ENCODE measurements at regions not wholly inside any gene's neighbourhood (a gene's known extent, or its start where the extent isn't known, plus 50 kb on each side); places are given as distances from the start of the nearest gene placed in this dataset.

GRCh38 chr9:73845954-73846690 lies 651.0 kb upstream of the RORB start:
- TF ChIP-seq MAZ (IDR thresholded peaks at IDR 0.05; ENCODE audit: borderline replicate concordance, low read depth, low read length) (no peak), POLR2A (IDR thresholded peaks at IDR 0.05; ENCODE audit: low read depth, low read length) (no peak), ELK1 (IDR thresholded peaks at IDR 0.05; ENCODE audit: borderline replicate concordance, low read depth, low read length) (no peak), CHD1 (IDR thresholded peaks at IDR 0.05; ENCODE audit: low read depth, low read length) (no peak), CTCF (conservative IDR thresholded peaks at IDR 0.05; ENCODE audit: low read depth, low read length) (no peak), RFX5 (IDR thresholded peaks at IDR 0.05; ENCODE audit: low read depth, low read length) (no peak), MXI1 (IDR thresholded peaks at IDR 0.05; ENCODE audit: borderline replicate concordance, low read depth, low read length) (no peak), BHLHE40 (IDR thresholded peaks at IDR 0.05; ENCODE audit: low read depth, low read length) (no peak), CEBPB (IDR thresholded peaks at IDR 0.05; ENCODE audit: low read depth, low read length) (no peak), SMC3 (IDR thresholded peaks at IDR 0.05; ENCODE audit: low read depth, low read length) (no peak), USF2 (IDR thresholded peaks at IDR 0.05; ENCODE audit: low read depth, low read length) (no peak), RAD21 (IDR thresholded peaks at IDR 0.05; ENCODE audit: low read length) (no peak), MAFK (IDR thresholded peaks at IDR 0.05; ENCODE audit: low read depth, low read length) (no peak), NFE2L2 (IDR thresholded peaks at IDR 0.05; ENCODE audit: low read depth, low read length) (no peak), RCOR1 (IDR thresholded peaks at IDR 0.05; ENCODE audit: insufficient replicate concordance, low read length) (no peak), FOS (IDR thresholded peaks at IDR 0.05; ENCODE audit: low read depth, low read length) (no peak)
- no peak overlapping the region for H3K18ac ChIP-seq (ENCODE audit: low read depth, low read length)
- no peak overlapping the region for H3K4me2 ChIP-seq (ENCODE audit: low read depth, low read length)
- no peaks in the 10 kb centered on the region for H3K79me1 ChIP-seq (ENCODE audit: low read depth in 1 of 2, low read length in 2 of 2)
- H2BK120ac ChIP-seq (ENCODE audit: low read depth, low read length): no peak overlapping the region
- H2BK20ac ChIP-seq (ENCODE audit: low read depth, low read length): no peak overlapping the region
- H3K36me3 ChIP-seq (ENCODE audit: control insufficient read depth, insufficient read depth, low read length): no peaks in the 10 kb centered on the region
- no peak overlapping the region for H2AK9ac ChIP-seq (replicated peaks; ENCODE audit: low read depth, low read length, poor library complexity)
- ATAC-seq (ENCODE audit: low read depth): no peak
- H3K14ac ChIP-seq (replicated peaks; ENCODE audit: low read depth, low read length): no peak overlapping the region
- no peak overlapping the region for H2AK5ac ChIP-seq (ENCODE audit: low read depth, low read length)
- no peaks in the 10 kb centered on the region for H4K20me1 ChIP-seq (ENCODE audit: insufficient read depth, low read length)
- H2BK15ac ChIP-seq (ENCODE audit: low read depth, low read length): no peak overlapping the region
- no peaks in the 10 kb centered on the region for H3K4me1 ChIP-seq (ENCODE audit: control insufficient read depth, insufficient read depth, low read length)
- ChIA-PET CTCF (no interaction called here), POLR2A (ENCODE audit: unreplicated experiment) (no interaction called here)
- no peak overlapping the region for H3K9ac ChIP-seq (ENCODE audit: low read depth, low read length)
- intact Hi-C loops (cut with micrococcal nuclease): no loop called here
- 58% methylated on average over 2 of the region's 7 CpGs; no CpG with 5 or more reads in 1 of the 2 experiments for WGBS, 2 experiments (ENCODE audit: extremely low coverage in 2 of 2, insufficient read length in 1 of 2)
- no peaks in the 10 kb centered on the region for H3K9me1 ChIP-seq (ENCODE audit: insufficient read depth, low read length)
- no peak overlapping the region for H3K27ac ChIP-seq (ENCODE audit: insufficient read depth, low read length)
- dilution Hi-C loops (cut with HindIII; ENCODE audit: low sequenced_read_pairs, unreplicated experiment): no loop called here
- no peaks in the 10 kb centered on the region; the same call in 1 of the 2 replicates for H3K9me3 ChIP-seq (ENCODE audit: control insufficient read depth, insufficient read depth, low read length)
- H3K56ac ChIP-seq (ENCODE audit: extremely low read depth, insufficient read depth, low read length): no peak overlapping the region
- H4K8ac ChIP-seq (ENCODE audit: low read depth in 2 of 2, low read length in 2 of 2): no peak overlapping the region
- H4K5ac ChIP-seq (ENCODE audit: low read depth, low read length): no peak overlapping the region
- in situ Hi-C loops (cut with MboI; ENCODE audit: low sequenced_read_pairs): no loop called here
- no peak for DNase-seq
- no TSS peak for BruUV-seq (replicated peaks)
- H3K4ac ChIP-seq (ENCODE audit: low read depth, low read length): no peak overlapping the region
- no peak overlapping the region for H2AFZ ChIP-seq (replicated peaks; ENCODE audit: low read length, poor library complexity)
- H3K23ac ChIP-seq (ENCODE audit: low read depth, low read length): no peak overlapping the region
- H4K91ac ChIP-seq (ENCODE audit: insufficient read depth, low read depth, low read length): no peak overlapping the region
- H3K27me3 ChIP-seq (ENCODE audit: control insufficient read depth, insufficient read depth, low read length): no peaks in the 10 kb centered on the region
- H2BK5ac ChIP-seq (ENCODE audit: low read depth, low read length, poor library complexity, severe bottlenecking): no peak overlapping the region
- H3K4me3 ChIP-seq (ENCODE audit: insufficient read depth, low read depth, low read length): no peak overlapping the region

All from IMR-90 (cell line).